LoVo (cell line): ENCODE measurements at regions not wholly inside any gene's neighbourhood (a gene's known extent, or its start where the extent isn't known, plus 50 kb on each side); places are given as distances from the start of the nearest gene placed in this dataset.
A peak's percentile ranks its signal among the peaks of the same experiment; 100 is the strongest.

ENCODE experiments used
- DNase-seq: peaks from one replicate; pipeline ENCODE4 v3.0.0-alpha.2; 2016; ENCODE audit warnings: low spot score

DNA sequence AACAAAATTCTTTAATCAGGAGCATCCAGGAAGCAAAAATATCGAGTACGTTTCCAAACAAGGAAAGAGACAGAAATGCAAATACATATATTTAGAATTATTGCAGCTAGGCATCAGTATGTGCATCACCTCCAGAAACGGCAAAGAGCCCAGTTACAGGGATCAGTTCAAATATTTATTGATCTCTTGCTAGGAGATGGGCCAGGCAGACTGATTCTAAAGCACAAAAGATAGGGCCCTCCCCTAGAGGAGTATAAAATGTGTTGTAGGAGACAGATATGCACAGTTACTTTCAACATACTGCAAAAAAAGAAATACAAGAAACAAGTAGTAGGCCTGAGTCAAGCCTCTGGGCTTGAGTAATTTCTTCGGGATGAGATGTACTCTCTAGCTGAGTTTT is 80.7 kb upstream of the NHSL1 start:
- no peak for DNase-seq

DNA sequence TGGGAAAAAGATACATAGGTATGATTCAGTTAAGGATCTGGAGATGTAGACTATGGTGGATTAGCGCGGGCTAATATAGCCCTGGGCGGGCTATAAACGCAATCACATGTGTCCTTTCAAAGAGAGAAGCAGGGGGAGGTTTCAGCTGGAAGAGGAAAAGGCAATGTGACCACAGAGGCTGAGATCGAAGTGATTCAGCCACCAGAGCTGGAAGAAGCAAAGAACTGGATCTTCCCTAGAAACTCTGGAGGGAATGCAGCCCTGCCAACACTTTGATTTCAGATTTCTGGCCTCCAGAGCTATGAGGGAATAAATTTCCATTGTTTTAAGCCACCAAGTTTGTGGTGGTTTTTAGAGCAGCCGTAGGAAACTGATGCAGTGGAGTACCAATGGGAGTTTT is 81.5 kb upstream of the NHSL1 start:
- DNase-seq = no peak

DNA sequence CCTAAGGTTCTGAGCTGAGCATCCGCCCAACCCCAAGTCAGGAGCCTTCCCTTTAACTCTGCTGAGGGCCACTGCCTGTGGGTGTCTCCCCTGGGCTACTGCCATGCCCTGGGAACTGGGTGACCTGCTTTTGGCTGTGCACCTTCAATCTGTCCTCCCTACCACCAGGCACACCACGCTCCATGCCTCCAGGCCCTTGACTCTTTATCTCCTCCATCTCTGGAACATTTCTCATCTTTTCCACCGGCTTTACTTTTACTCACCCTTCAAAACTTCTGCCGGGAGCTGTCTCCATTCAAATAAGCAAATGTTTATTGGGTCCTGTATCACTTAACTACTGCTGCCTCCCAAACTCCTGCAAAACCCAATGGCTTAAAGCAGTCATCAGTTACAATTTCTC is 83.3 kb upstream of the NHSL1 start:
- DNase-seq = no peak

DNA sequence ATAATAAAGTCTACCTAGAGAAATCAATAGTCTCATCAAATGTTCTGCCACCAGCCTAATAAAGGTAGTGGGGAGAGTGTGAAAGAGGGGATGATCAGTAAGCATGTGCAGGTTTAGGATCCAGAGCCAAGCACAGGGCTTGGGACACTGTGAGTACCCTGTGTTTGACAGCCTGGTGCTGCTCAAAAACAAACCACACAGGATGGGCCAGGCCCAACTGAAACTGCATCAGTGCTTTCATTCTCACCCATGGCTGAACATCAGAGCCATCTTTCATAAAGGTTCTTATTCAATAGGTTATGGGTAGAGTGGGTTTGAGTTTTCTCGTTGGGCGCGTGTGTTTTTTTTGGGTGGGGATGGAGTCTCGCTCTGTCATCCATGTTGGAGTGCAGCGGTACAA is 87.3 kb upstream of the NHSL1 start:
- no peak for DNase-seq

DNA sequence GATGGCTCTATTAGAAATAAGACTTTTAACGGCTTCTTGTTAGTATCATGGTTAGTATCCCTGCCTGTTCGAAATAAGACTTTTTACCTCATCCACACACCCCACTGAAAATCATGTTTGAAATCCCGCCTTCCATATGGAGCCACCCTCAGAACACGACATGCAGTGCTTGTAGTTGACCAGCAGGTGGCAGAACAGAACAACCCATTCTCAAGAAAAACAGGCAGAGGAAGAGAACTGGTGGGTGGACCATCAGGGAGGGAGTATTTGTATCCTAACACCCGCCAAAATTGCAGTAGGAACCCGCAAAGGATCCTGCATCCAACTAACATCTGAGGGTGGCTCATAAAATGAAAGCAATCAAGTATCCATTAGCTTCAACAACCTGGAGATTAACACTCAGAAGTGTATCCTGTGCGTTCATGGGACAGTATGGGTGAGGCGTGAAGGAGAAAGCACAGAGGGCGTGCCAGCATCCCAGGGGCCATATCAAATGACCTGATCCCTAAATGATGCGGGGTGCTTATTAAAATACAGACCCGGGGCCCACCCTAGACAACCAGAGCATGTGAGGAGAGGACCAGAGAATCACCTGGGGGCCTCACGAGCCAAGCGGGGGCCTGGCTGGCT is 89.6 kb upstream of the NHSL1 start:
- DNase-seq = peak; percentile 63

DNA sequence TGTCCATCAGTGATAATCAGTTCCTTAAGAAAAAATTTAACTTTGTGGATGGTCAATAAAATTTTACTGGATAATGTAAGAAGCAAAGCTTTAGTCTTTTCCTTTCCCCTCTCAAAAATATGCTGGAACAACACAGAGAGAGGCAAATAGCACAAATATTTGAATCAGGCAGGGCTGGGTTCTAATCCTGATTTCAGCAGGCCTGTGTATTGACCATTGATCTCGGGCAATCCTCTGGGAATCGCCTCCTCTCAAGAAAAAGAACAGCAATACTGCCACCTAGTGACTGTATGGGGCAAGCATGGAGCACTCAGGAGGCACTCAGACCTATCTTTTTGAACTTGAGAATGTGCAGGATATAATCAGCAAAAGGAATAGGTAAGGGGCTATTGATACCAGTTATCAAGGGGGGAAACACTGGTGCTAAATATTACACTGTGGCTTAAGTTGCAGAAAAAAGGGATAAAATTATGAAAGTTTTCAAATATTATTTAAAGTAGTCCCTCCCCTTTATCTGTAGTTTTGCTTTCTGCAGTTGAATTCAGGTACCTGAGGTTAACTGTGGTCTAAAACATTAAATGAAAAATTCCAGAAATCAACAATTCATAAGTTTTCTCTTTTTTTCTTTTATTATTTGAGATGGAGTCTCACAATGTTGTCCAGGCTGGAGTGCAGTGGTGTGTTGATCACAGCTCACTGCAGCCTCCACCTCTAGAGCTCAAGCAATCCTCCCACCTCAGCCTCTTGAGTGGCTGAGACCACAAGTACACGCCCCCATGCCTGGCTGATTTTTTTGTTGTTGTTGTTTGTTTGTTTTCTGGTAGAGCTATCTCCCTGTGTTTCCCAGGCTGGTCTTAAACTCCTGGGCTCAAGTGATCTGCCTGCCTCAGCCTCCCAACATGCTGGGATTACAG is 91.8 kb upstream of the NHSL1 start:
- DNase-seq = peak; percentile 79

DNA sequence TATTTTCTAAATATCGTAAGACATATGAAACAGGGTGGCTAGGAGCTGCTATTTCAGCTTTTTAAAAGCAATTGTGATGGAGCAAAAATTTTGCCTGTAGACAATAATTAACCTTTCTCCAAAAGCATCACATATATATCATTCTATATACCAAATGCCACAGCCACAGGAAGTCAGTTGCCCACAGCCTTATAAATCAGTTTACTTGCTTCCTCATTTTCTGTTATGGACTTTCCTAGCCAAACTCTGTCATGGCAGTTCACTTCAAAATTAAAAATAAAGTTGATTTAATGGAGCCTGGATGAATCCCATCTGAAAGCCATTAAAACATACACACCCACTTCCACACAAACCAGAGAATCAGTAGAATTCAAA is 93.4 kb upstream of the NHSL1 start:
- no peak for DNase-seq

DNA sequence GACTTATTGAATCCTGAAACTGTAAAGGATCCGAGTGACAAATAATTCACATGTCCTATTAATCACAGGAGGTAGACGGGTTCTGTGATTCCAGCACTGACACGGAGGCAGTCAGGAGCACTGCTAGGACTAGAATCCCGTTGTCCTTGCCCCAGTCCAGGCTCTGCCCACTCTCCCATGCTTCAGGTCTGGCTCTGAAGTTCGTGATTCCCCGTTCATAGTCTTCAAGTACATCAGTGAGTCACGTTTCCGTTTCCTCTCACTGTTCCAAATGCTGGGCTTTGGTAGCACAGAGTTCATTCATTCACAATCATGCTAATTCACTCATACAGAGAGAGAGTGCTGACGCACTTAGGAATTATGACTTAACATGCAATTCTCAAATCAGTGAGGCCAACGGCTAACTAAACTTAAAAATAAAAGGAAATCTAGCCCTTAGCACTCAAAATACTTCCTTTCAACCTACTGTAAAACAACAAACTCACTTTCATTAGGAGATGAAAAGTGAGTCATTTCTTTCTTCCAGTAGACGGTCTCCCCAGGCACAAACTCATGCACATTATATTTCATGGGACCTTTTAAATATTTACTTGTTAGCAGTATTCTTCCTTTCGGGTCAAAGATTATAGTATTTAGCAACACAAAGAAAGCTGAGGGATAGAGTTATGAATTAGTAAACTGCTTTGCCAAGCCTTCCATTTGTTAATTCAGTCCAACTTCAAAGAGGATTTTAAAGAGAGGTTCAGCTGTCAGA is 94.0 kb upstream of the NHSL1 start:
- peak; percentile 75 for DNase-seq

DNA sequence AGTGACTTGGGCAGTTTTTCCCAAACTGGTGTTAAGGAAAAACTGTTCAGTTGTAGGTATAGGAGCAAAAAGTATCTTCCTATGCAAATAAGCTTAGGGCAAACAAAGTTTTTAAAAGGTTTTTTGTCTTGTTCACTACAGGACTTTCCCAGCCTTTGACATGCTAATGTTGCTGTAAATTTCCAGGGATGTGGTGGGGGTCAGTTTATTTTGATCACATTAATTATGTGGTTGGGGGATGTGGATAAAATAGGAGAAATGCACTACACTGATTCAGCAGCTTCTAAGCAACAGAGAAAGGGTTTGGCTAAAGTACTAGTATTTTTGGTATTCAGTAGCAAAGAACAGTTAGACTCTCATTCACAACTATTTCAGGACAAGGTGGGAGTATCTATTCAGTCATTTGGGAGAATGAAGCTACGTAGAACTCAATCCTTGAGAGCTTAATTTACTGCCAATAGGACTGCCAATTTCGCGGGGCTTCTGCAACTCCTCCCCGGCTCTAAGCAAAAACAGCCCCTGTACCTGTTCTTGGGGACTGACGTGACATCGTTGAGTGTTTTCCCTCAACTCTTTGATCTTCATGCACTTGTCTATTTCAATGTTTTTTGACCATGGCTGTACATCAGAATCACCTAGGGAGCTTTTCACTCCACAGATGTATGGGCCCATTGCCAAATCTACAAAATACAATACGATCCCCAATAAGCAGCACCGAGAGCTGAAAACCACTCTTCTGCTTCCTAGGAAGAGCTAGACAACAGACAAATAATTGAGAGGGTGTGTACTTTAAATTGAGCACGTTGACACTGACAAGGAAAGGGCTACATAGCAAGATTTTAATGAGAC is 94.8 kb upstream of the NHSL1 start:
- DNase-seq = no peak

DNA sequence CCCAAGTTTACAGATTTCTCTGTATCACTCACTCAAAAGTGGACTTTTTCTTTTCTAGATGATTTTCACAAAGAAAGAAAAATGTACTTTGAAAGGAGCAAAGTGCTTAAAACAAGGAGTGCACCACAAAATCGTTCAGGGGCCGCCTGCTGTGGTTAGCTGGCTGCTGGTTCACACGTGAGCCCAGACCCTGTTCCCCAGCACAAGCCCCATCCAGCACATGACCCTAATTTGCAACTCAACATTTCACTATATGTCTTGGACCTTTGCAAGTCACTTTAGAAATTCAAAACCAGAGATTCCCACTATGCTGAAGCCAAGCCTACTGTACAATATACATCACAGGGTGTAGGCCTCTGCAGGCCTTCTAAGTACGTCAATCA is 95.5 kb upstream of the NHSL1 start:
- DNase-seq = no peak

DNA sequence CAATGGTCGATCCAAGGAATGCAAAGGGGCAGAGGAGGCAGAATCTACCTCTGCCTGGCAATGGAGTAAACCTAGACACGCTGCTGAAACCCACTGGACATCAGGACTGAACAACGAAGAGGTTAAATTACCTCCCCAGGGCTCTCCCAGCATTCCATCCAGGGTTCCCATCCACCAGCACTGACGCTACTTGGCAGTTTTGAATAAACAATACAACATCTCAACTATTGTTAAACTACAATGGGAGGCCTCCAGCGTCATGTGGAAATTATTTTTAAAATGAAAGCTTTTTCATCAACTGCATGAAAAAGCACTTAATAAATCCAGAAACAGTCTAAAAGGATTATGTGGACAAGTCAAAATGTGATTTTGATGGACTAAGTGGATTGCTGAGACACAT is 96.8 kb upstream of the NHSL1 start:
- DNase-seq = no peak

DNA sequence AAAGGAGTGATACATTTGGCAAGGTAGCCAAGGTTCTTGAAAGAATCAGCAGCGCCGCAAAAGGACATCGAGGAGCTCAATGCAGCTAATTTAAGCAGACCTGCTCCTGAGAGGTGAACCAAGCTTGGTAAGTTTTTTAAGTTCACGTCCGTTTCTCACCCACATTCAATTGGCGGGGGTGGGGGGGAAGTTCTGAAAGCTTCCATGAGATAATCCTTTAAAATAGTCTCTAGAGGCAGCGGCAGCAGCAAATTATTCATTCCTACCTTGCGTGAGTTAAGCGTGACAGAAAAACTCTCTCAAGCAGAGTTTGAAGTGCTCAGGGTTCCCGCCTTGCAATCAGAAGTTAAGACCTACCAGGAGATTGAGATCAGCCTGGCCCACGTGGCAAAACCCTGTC is 97.3 kb upstream of the NHSL1 start:
- DNase-seq = no peak

DNA sequence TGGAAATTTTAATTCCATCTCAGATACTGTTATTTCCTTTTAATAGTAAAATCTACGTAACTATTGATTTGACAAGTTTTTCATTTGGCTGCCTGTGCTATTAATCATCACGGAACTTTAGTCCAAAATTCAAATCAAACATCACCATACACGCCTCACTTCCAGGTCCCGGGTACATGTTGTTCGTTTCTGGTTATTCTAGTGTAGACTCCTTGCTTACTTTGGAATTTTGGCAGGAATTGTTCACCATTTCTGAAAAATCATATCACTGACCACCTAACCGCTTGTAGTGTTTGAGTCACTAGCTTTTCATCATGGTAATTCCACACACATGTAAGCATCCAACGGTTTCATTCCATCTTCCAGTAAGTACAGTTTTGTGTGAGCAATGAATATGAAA is 98.0 kb upstream of the NHSL1 start:
- DNase-seq = no peak

DNA sequence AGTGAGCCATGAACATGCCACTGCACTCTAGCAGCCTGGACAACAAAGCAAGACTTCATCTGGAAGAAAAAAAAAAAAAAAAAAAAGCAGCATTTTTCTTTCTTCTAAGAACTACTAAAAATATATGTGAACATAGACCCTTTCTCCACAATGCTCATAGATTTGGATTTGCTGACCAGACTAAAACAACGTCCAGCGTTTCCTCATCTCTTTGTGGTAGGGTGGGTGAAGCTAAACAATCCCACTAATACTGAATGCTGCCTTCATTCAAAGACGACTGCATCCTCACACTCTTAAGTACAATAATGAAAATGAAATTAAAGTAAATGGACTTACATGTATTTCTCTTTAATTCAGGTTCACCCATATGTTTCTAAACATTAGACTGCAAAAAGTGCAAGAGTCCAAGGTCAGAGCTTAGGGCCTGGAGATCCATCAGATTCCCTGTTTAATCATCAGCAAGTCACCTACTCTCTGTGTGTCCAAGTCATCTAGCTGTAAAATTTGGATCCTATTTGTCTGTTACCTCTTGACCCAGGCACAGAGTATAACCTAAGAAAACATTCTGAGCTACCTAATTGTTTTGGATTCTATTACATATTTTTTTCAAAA is 99.4 kb upstream of the NHSL1 start:
- DNase-seq = no peak

DNA sequence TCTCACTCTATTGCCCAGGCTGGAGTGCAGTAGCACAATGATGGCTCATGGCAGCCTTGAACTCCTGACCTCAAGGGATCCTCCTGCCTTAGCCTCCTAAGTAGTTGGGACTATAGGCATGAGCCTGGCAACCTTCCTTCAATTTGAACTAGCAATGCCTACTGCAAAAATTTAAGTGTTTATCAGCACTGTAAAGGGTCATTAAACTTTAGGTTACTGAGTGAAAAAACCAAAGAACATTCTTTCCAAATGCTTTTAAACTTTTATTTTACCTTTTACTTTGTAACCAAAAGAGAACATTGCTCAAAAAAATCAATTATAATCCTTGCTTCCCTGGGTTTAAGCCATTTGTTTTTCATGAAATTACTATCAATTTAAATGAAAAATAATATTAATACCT is 101.0 kb upstream of the NHSL1 start:
- no peak for DNase-seq

DNA sequence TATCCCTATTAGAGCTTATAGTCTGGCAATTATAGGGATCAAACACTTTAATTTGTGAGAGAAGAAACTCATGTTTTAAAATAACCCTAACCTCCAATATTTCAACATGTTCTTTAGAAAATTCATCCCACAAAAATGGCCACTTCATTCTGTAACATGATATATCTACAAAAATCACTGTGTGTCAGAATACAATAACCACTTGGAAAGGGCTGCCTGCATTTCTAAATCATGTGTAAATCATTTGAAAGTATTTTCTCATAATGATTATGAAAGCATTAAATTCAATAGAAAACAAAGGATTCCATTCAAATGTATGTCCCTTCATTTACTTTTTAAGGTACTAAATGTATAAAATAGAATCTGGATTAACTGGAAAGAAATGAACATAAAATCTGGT is 101.4 kb upstream of the NHSL1 start:
- DNase-seq = no peak

DNA sequence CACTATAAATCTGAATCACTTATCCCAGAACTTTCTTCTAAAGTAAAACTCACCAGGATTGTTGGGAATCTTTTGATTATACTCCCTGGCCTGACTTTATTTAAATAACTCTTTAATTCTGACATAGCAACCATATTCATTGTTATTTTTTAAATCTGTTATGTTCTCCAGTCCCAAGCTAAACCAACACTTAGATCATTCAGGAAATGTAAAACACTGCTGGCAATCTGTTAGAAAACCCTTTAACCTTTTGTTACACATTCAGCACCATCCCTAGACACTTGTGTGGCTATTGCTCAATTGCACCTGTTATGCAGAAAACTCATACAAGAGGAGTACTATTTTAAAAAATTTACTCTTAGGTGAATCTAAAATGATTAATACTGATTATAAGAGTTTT is 101.8 kb upstream of the NHSL1 start:
- DNase-seq = no peak

DNA sequence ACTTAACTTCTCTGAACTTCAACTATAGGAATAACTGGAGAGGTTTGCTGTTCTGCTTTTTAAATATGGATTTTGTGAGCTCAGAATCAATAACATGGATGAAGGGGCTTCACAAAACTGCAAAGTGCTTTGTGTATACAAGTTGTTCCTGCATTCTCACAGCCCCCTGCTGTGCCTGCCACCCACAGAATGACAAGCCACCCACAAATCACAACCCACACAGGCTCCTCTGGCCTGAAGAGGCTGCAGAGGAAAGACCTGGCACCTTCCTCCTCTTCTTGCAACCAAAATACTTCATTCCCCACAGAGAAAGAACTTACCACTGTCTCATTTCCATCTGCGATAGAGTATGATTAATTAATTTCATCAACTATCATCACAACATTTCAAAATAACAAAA is 106.7 kb upstream of the NHSL1 start:
- DNase-seq = no peak

DNA sequence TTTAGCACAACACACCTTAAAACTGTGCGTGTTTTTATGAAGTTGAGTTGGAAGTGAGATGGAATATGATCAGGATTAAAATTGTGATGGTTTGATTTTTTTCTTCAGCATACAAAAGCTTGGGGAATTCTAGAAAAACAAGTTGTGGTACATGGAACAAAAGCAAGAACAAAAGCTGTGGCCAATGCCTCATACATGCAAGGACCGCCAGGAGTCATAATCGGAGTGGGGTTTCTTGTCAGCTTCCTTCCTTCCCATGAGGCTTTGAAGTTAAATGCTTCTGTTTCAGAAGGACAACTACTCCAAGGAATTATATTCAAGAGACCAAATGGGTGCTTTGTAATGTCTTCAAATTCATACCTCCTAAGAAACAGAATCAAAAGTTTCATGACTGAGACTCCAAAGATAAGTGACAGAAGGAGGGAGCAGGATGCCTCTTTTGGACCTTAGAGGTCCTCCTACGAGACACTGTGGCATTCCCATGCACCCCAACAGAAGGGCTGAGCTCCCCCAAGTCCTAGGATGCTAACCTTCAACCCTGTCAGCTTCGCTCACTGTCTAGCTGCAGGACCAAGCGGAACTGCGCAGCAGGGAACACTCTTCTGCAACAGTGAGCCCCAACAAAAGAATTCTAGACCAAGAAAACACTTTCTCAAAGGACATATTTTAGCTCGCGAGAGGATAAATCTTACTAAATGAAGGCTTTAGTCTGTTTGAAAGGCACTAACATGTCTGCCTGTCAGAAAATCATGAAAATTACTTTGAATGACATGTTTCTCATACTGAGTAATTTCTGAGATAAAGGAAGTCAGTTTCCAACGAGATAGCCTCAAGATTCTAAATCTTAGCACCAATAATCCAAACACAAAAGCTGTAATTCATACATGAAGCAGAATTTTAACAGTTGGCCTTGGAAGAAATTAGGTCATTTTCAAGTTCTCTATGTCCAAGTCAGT is 108.5 kb upstream of the NHSL1 start:
- DNase-seq = no peak

DNA sequence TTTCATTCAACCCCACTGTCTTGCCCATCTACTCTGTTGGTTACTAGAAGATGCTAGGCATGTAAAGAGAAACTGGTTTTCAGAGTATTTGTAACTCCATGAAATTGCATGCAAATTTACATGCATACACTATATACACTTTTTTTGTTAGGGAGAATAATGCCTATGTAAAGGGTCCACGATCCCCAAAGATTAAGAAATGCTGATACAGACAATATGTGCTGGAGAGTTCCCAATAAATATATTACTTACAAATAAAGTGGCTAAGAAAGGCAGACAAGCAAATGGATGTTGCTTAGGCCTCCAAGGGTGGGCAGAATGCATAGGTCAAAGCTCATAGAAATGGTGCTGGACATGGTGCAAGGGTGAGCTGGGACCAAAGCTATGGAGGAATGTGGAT is 109.6 kb upstream of the NHSL1 start:
- no peak for DNase-seq
